ENCODE measurements at regions not wholly inside any gene's neighbourhood (a gene's known extent, or its start where the extent isn't known, plus 50 kb on each side); places are given as distances from the start of the nearest gene placed in this dataset.

GRCh38 chr4:30555775-30556174 lies 164.4 kb upstream of the PCDH7 start (continued):
- TF ChIP-seq RBBP5 (IDR thresholded peaks at IDR 0.05; ENCODE audit: borderline replicate concordance, low read depth, low read length) (no peak), NRF1 (IDR thresholded peaks at IDR 0.05; ENCODE audit: low read depth, low read length) (no peak)
